ENCODE measurements at regions not wholly inside any gene's neighbourhood (a gene's known extent, or its start where the extent isn't known, plus 50 kb on each side); places are given as distances from the start of the nearest gene placed in this dataset.

- TF ChIP-seq CTCF (IDR thresholded peaks at IDR 0.05 in 8 of 11, conservative IDR thresholded peaks at IDR 0.05 in 3 of 11) (no peak), POLR2A (IDR thresholded peaks at IDR 0.05) (no peak)
Measured at GRCh38 chr2:40548521-40548920, 96.6 kb upstream of the SLC8A1 start.
